ENCODE measurements at regions not wholly inside any gene's neighbourhood (a gene's known extent, or its start where the extent isn't known, plus 50 kb on each side); places are given as distances from the start of the nearest gene placed in this dataset.

GRCh38 chr9:79264511-79265355 lies 307.0 kb upstream of the TLE4 start:
- TF ChIP-seq POLR2A (IDR thresholded peaks at IDR 0.05) (no peak), CTCF (IDR thresholded peaks at IDR 0.05 in 4 of 5, conservative IDR thresholded peaks at IDR 0.05 in 1 of 5) (no peak)

All from gastrocnemius medialis (tissue), 4 donors.